ENCODE measurements at regions not wholly inside any gene's neighbourhood (a gene's known extent, or its start where the extent isn't known, plus 50 kb on each side); places are given as distances from the start of the nearest gene placed in this dataset.

DNA sequence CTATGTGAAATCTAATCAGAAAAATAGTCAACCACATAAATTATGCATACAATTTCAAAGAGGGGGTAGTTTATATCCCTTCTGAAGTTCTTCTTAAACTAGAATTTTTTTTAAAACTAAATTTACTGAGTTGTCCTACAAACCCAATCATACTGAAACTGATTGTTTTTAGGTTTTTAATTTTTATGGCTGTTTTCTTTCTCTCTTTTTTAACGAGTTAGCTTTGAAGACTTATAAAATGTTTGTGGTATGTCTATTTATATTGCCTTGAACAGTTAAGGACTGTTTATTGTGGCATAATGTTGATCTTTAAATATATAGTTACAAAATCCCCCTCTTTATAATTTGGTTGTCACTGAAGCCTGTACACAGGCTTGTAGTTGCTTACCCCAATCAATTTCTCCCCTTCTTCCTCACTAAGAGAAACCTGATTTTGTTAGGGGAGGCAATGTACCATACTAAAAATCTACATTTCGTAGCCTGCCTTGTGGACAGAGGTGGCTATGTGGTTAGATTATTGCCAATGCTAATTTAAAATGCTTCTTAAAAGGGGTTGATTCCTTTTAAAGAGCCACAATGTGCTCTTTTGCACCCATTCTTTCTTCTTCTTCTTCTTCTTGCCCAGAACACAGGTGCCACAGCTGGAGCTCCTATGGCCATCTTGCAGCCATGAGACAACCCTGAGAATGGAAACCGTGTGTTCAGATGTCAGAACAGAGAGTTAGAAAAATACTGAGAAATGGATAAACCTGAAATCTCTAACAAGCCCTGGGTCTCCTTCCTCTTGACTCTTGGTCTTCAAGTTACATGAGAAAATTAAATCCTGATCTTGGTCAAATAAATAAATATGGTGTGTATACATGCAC, 102.7 kb upstream of the ZNF827 start:
- no peaks in the 10 kb centered on the region for H3K4me1 Mint-ChIP-seq (ENCODE audit: low read depth)
- peaks cover 15% of the 10 kb centered on the region for H3K27me3 Mint-ChIP-seq (ENCODE audit: low read depth)
- H3K36me3 Mint-ChIP-seq (ENCODE audit: low read depth), result no peaks in the 10 kb centered on the region
- H3K4me3 Mint-ChIP-seq, result no peak overlapping the region
- CTCF ChIA-PET, result no interaction called here
- H3K27ac Mint-ChIP-seq, result no peak overlapping the region
- no peak for ATAC-seq
- DNase-seq, result no peak
- no peaks in the 10 kb centered on the region for H3K9me3 Mint-ChIP-seq (ENCODE audit: insufficient read depth)
- POLR2A ChIA-PET, result no interaction called here

DNA sequence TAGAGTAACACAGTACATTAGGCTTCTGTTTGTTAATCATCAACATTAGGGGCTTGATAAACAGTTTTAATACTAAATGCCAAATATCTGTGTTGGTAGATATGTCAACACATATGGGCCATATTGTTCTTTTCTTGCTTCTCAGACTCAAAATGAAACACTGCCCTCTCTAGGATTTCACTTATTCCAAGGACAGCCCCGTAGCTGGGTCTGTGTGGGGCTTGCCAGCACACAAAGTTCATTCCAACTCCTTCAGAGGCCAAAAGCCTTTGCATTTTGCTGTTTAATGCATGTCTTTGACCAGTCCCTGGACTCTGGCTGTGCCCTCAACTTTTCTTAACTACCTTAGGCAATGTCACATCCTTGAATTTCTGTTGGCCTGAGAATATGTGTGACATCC, 102.0 kb upstream of the ZNF827 start:
- no peaks in the 10 kb centered on the region for H3K9me3 Mint-ChIP-seq (ENCODE audit: insufficient read depth)
- no peak overlapping the region for H3K4me3 Mint-ChIP-seq
- ChIA-PET CTCF (no interaction called here), POLR2A (no interaction called here)
- H3K27me3 Mint-ChIP-seq (ENCODE audit: low read depth), result peaks cover 11% of the 10 kb centered on the region
- no peak overlapping the region for H3K27ac Mint-ChIP-seq
- DNase-seq (no peak), ATAC-seq (no peak)
- no peaks in the 10 kb centered on the region for H3K4me1 Mint-ChIP-seq (ENCODE audit: low read depth)
- H3K36me3 Mint-ChIP-seq (ENCODE audit: low read depth), result no peaks in the 10 kb centered on the region

DNA sequence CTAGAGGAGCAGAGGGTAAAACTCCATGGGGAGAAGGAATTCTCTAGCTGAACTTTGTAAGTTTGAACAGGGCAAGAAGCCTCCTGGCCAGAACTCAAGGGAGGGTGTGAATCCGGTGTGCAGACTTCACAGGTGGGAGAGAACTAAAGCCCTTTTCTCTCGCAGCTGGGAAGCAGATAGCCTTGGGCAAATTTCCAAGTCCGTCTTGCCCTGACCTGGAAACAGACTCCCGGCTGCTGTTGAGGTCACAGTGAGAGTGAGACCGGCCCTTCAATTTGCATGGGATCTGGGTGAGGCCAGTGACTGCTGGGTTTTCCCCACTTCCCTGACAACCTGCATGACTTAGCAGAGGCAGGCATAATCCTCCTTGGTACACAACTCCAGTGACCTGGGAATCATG, 94.5 kb upstream of the ZNF827 start:
- ChIA-PET CTCF (no interaction called here), POLR2A (no interaction called here)
- no peak overlapping the region for H3K4me3 Mint-ChIP-seq
- no peak overlapping the region for H3K27ac Mint-ChIP-seq
- no peak for ATAC-seq
- no peaks in the 10 kb centered on the region for H3K27me3 Mint-ChIP-seq (ENCODE audit: low read depth)
- peaks cover 3% of the 10 kb centered on the region for H3K4me1 Mint-ChIP-seq (ENCODE audit: low read depth)
- H3K36me3 Mint-ChIP-seq (ENCODE audit: low read depth), result no peaks in the 10 kb centered on the region
- H3K9me3 Mint-ChIP-seq (ENCODE audit: insufficient read depth), result no peaks in the 10 kb centered on the region
- DNase-seq, result no peak

DNA sequence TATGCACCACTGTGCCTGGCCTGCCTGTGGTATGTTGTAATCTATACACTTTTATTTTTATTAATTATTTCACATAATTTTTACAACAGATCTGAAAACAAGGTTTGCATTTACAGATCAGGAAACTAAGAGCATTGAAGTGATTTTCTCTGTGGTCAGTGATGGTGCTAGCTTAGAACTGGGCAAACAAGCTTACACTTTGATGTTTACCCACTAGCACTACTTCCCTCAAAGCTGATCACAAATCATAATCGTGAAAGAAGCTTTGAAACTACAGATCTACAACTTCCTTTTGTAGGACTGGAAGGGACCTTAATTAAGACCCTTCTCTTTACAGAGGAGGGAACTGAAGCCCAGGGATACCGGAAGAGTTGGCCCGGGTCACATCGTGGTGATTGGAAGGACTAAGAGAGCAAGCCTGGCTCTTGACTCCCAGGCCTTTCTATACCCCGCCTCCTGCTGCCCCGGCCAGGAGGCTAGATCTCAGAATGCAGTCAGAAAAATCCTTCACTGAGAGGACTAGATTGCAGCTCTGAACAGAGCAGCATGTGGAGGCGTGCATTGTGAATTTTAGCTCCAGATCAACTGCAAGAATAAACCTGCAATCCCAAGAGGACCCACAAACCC, 93.7 kb upstream of the ZNF827 start:
- no peaks in the 10 kb centered on the region for H3K36me3 Mint-ChIP-seq (ENCODE audit: low read depth)
- no peaks in the 10 kb centered on the region for H3K27me3 Mint-ChIP-seq (ENCODE audit: low read depth)
- CTCF ChIA-PET, result no interaction called here

DNA sequence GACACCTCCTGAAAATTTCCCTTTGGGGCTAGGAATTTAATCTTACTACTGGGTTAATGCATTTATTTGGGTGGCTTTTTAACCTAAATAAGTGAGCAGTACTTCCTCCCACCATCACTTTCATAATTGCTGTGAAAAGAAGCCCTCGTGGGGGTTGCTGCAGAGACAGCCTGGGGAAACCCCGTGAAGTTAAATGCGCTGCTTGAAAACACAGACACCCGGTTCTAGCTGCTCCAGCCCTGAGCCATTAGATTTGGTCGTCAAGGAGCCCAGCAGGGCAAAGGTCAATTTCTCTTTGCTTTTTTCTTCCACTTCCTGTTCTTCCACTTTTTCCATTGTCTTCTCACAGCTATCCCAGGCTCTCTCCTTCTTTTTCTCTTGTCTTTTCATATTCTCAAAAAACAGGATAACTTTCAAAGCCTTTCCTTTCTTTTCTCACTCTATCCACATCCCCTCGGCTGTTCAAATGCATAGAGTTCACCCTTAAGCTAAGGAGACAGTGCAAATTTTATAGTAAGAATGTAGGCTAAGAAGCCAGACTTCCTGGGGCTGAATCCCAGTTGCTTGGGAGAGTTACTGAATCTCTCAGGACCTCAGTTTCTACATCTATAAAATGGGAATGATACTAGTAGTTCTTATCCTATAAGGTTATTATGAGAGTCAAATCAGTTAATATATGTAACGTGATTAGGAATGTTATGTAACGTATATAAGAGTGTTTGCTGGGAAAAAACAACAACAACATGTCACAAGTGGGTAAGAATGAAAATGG, 91.5 kb upstream of the ZNF827 start:
- Mint-ChIP-seq H3K4me3 (no peak overlapping the region), H3K27me3 (ENCODE audit: low read depth) (peaks cover 4% of the 10 kb centered on the region)
- CTCF ChIA-PET, result no interaction called here

More for the DNA sequence above, 93.7 kb upstream of the ZNF827 start:
- Mint-ChIP-seq H3K4me1 (ENCODE audit: low read depth) (peaks cover 3% of the 10 kb centered on the region), H3K9me3 (ENCODE audit: insufficient read depth) (no peaks in the 10 kb centered on the region), H3K27ac (no peak overlapping the region), H3K4me3 (no peak overlapping the region)
- ATAC-seq, result no peak
- POLR2A ChIA-PET, result no interaction called here
- DNase-seq, result no peak

DNA sequence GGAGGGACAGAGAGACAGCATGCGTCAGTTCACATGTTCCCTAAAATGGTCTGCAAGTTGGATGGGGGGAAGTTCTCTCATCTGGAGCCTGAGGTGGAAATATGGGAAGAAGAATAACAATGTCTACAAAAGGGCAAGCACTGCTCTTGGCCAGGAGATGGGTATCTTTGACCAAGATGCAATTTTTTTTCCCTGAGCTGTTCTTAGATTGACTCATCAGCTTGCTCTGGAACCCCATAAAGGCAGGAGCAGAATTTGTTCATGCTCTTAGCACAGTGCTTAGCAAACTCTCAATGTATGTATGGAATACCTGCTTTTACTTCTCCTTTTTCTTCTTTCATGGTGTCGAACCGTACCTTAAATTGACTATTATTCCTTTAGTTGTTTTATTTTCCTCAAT, 90.5 kb upstream of the ZNF827 start:
- H3K36me3 Mint-ChIP-seq (ENCODE audit: low read depth), result no peaks in the 10 kb centered on the region
- CTCF ChIA-PET, result interaction anchor here (0.7 kb wide), 1 partner anchor 66 kb away, joined by 5 read pairs; no protein-coding TSS in a partner anchor
- POLR2A ChIA-PET, result no interaction called here
- ATAC-seq (no peak), DNase-seq (no peak)
- no peak overlapping the region for H3K4me3 Mint-ChIP-seq
- no peaks in the 10 kb centered on the region for H3K9me3 Mint-ChIP-seq (ENCODE audit: insufficient read depth)
- peaks cover 4% of the 10 kb centered on the region for H3K27me3 Mint-ChIP-seq (ENCODE audit: low read depth)
- H3K4me1 Mint-ChIP-seq (ENCODE audit: low read depth), result peaks cover 3% of the 10 kb centered on the region
- no peak overlapping the region for H3K27ac Mint-ChIP-seq

More for the DNA sequence above, 91.5 kb upstream of the ZNF827 start:
- ATAC-seq, result no peak
- H3K4me1 Mint-ChIP-seq (ENCODE audit: low read depth), result peaks cover 3% of the 10 kb centered on the region
- no peaks in the 10 kb centered on the region for H3K36me3 Mint-ChIP-seq (ENCODE audit: low read depth)
- H3K9me3 Mint-ChIP-seq (ENCODE audit: insufficient read depth), result no peaks in the 10 kb centered on the region
- POLR2A ChIA-PET, result no interaction called here
- H3K27ac Mint-ChIP-seq, result no peak overlapping the region
- DNase-seq, result no peak

DNA sequence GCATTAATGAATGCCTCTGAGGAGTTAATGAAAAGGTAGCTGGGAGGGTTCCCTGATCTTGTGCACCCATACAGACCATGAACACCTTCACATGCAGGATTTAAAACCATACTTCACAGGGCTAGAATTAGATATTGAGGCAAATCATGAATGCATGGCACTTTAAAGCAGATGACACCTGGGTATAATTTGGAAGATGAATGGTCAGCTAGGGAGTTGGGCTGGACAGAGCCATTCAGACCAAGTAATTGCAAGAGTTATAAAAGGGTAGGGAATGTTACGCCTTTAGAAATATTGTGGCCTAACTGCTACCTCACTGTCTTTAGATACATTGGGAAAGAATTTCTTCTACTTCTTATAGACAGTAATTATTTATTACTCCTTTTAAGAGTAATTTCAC, 89.1 kb upstream of the ZNF827 start:
- Mint-ChIP-seq H3K9me3 (ENCODE audit: insufficient read depth) (no peaks in the 10 kb centered on the region), H3K4me3 (no peak overlapping the region), H3K27ac (no peak overlapping the region), H3K27me3 (ENCODE audit: low read depth) (peaks cover 4% of the 10 kb centered on the region), H3K36me3 (ENCODE audit: low read depth) (no peaks in the 10 kb centered on the region), H3K4me1 (ENCODE audit: low read depth) (peaks cover 8% of the 10 kb centered on the region)
- ChIA-PET CTCF (no interaction called here), POLR2A (no interaction called here)
- DNase-seq, result no peak
- no peak for ATAC-seq

DNA sequence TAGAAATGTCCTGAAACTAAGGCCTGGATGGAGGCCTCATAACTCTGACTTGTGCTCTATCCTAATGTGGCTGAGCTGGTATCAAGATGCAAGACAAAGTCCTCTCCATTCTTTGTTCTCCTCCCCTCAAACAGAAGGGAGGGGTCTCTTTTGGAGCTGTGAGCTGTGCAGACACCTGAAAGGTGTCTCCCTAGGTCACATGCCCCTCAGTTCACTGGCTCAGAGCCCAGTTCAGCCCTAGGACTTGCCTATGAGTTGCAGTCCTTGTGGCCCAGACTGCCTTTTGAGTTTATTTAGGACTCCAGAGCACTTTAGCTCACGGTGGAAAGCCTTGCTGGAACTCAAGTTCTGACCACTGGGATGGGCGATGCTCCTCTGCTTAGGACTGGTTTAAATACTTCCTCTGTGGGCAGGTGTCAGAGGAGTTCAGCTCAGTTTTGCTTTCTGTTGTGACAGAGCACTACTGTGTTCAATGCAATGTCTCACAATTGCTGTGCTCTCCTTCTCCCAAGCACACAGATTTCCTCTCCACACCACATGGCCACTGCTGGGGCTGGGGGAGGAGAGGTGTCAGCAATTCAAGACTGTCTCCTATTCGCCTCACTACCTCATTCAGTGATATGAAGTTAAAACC, 84.8 kb upstream of the ZNF827 start:
- H3K4me1 Mint-ChIP-seq (ENCODE audit: low read depth), result peaks cover 5% of the 10 kb centered on the region
- no peaks in the 10 kb centered on the region for H3K36me3 Mint-ChIP-seq (ENCODE audit: low read depth)
- H3K4me3 Mint-ChIP-seq, result no peak overlapping the region
- no peaks in the 10 kb centered on the region for H3K9me3 Mint-ChIP-seq (ENCODE audit: insufficient read depth)
- ATAC-seq (no peak), DNase-seq (no peak)
- H3K27me3 Mint-ChIP-seq (ENCODE audit: low read depth), result peaks cover 8% of the 10 kb centered on the region
- ChIA-PET POLR2A (no interaction called here), CTCF (interaction anchor here (0.6 kb wide), 1 partner anchor 277 kb away, joined by 3 read pairs; no protein-coding TSS in a partner anchor)
- H3K27ac Mint-ChIP-seq, result no peak overlapping the region

DNA sequence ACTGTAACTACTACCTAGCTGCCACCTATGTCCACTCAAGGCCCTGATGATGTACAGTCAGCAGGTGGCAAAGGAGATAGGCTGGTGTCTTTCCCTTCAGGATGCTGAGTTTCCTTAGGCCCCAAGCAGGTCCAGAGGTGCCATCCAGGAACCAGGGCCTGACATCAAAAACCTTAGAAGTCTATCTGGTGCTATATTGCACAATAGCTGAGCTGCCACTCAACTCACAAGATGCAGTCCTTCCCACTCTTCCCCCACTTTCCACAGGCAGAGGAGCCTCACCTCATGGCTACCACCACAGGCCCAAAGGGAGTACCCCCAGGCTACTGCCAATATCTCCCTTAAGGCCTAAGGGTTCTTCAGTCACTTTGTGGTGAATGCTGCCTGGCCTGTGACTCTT, 83.9 kb upstream of the ZNF827 start:
- ChIA-PET POLR2A (no interaction called here), CTCF (no interaction called here)
- Mint-ChIP-seq H3K27me3 (ENCODE audit: low read depth) (peaks cover 8% of the 10 kb centered on the region), H3K4me1 (ENCODE audit: low read depth) (peaks cover 5% of the 10 kb centered on the region), H3K4me3 (no peak overlapping the region), H3K27ac (no peak overlapping the region), H3K9me3 (ENCODE audit: insufficient read depth) (no peaks in the 10 kb centered on the region), H3K36me3 (ENCODE audit: low read depth) (no peaks in the 10 kb centered on the region)
- DNase-seq (no peak), ATAC-seq (no peak)

DNA sequence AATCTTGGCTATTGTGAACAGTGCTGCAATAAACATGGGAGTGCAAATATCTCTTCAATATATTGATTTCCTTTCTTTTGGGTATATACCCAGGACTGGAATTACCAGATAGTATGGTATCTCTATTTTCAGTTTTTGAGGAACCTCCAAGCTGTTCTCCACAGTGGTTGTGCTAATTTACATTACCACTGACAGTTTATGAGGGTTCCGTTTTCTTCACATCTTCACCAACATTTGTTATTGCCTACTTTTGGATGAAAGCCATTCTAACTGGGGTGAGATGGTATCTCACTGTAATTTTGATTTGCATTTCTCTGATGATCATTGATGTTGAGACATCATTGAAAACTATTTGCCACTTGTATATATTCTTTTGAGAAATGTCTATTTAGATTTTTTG, 79.6 kb upstream of the ZNF827 start:
- Mint-ChIP-seq H3K9me3 (ENCODE audit: insufficient read depth) (no peaks in the 10 kb centered on the region), H3K4me1 (ENCODE audit: low read depth) (no peaks in the 10 kb centered on the region), H3K4me3 (no peak overlapping the region), H3K36me3 (ENCODE audit: low read depth) (no peaks in the 10 kb centered on the region), H3K27ac (no peak overlapping the region), H3K27me3 (ENCODE audit: low read depth) (peaks cover 4% of the 10 kb centered on the region)
- ATAC-seq, result no peak
- POLR2A ChIA-PET, result no interaction called here
- CTCF ChIA-PET, result no interaction called here
- DNase-seq, result no peak

DNA sequence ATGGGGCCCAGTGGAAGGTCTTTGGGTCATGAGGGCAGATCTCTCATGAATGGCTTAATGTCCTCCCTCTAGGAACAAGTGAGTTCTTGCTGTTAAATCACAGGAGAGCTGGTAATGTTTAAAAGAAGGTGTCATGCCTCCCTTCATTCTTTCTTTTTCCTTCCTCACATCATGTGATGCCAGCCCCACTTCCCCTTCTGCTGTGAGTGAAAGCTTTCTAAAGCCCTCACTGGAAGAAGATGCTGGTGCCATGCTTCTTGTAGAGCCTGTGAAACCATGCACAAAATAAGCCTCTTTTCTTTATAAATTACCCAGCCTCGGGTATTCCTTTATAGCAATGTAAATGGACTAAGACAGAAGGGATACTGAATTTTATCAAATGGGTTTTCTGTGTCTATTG, 66.1 kb upstream of the ZNF827 start:
- Mint-ChIP-seq H3K4me3 (no peak overlapping the region), H3K27ac (no peak overlapping the region), H3K9me3 (ENCODE audit: insufficient read depth) (peaks cover 9% of the 10 kb centered on the region), H3K27me3 (ENCODE audit: low read depth) (no peaks in the 10 kb centered on the region), H3K4me1 (ENCODE audit: low read depth) (no peaks in the 10 kb centered on the region), H3K36me3 (ENCODE audit: low read depth) (no peaks in the 10 kb centered on the region)
- ChIA-PET CTCF (no interaction called here), POLR2A (no interaction called here)
- no peak for DNase-seq
- no peak for ATAC-seq

DNA sequence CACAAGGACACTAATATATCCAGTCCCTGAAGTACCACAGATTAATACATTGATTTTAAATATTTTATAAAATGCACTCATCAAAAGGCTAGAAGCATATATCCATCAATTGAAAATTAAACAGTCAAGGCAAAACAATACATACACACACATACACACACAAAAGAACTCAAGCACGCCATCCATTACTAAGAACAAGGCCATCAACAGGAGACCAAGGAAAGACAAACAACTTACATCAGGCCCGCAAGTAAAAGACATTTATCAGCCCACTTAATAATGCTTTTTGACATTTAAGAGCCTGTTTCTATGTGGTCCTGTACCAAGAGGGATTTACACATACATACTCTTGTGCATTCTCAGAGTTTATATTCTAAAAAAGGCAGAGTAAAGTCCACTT, 50.0 kb upstream of the ZNF827 start:
- POLR2A ChIA-PET, result no interaction called here
- Mint-ChIP-seq H3K27ac (no peak overlapping the region), H3K27me3 (ENCODE audit: low read depth) (peaks cover 3% of the 10 kb centered on the region), H3K4me1 (ENCODE audit: low read depth) (no peaks in the 10 kb centered on the region), H3K9me3 (ENCODE audit: insufficient read depth) (no peaks in the 10 kb centered on the region), H3K4me3 (no peak overlapping the region), H3K36me3 (ENCODE audit: low read depth) (no peaks in the 10 kb centered on the region)
- CTCF ChIA-PET, result no interaction called here
- no peak for ATAC-seq
- DNase-seq, result no peak

All from activated CD8-positive, alpha-beta T cell treated with anti-CD3 and anti-CD28 coated beads, Interleukin-2, amount 10 ng/mL, durations not matched to agents 7 days and 5 days (primary cell).